A549 (cell line): ENCODE measurements at regions not wholly inside any gene's neighbourhood (a gene's known extent, or its start where the extent isn't known, plus 50 kb on each side); places are given as distances from the start of the nearest gene placed in this dataset.

Experiments used
- ATAC-seq, 2 experiments: fragments of 200-7000 bp in 1 of 2; fragments of >200 bp in 1 of 2; cut with Nextera tagmentation in 1 of 2; cut with Tn5 transposase in 1 of 2; 3 replicates each; pipeline versions ENCODE4 v1.8.0 to v1.9.1; 2018 to 2020; ENCODE audit warnings: mild to moderate bottlenecking in 1 of 2, moderate library complexity in 1 of 2
- CTCF ChIA-PET: fragments of 300-600 bp; sonication (Branson Sonifier 250); formaldehyde crosslinking; extraction: SDS; loops from one replicate; lab custom pipeline; 2021; ENCODE audit warnings: antibody characterized with exemption, inconsistent platforms; lab: Yijun Ruan, JAX
- POLR2A ChIA-PET: fragments of 350-600 bp; formaldehyde crosslinking; extraction: SDS; loops from one replicate; lab custom pipeline; 2021; ENCODE audit warnings: antibody characterized with exemption, inconsistent platforms; lab: Yijun Ruan, JAX
- DNase-seq, 2 experiments: peaks; one replicate each; pipeline versions ENCODE4 v3.0.0 to v3.0.0-alpha.2; 2011 to 2016; ENCODE audit warnings: low read depth in 1 of 2, low spot score in 1 of 2
- FAIRE-seq: peaks from 2 replicates; lab custom pipeline; 2011; peaks lifted over from hg19 to GRCh38; lab: Jason Lieb, UNC
- H3K27ac ChIP-seq, 2 experiments: fragments of >200 bp; sonication (Bioruptor Twin); formaldehyde crosslinking; 3 replicates each; pipeline ENCODE4 v1.5.1; 2016 to 2017
- H3K4me1 ChIP-seq: fragments of >200 bp; sonication (Bioruptor Twin); formaldehyde crosslinking; 3 replicates; pipeline ENCODE4 v1.6.1; 2016
- H3K4me2 ChIP-seq: fragments of >200 bp; sonication (Bioruptor Twin); formaldehyde crosslinking; 3 replicates; pipeline ENCODE4 v1.6.1; 2016
- H3K4me3 ChIP-seq: fragments of >200 bp; sonication (Bioruptor Twin); formaldehyde crosslinking; 3 replicates; pipeline ENCODE4 v1.5.1; 2016
- H3K9me3 ChIP-seq: fragments of >200 bp; sonication (Bioruptor Twin); formaldehyde crosslinking; 3 replicates; pipeline ENCODE4 v1.6.1; 2016
- BHLHE40 ChIP-seq: IDR thresholded peaks from 2 replicates; pipeline ENCODE4 v1.6.1; 2012; ENCODE audit warnings: low read depth, low read length, inconsistent platforms
- EHF ChIP-seq: fragments of 250-450 bp; sonication (Bioruptor Pico); IDR thresholded peaks from 2 replicates; pipeline ENCODE4 v1.5.0; 2020; ENCODE audit warnings: mild to moderate bottlenecking
- EHMT2 ChIP-seq: fragments of 200-600 bp; sonication (generic); IDR thresholded peaks from 2 replicates; pipeline ENCODE4 v1.6.1; 2016; ENCODE audit warnings: antibody characterized with exemption, low read depth, mild to moderate bottlenecking, moderate library complexity
- FOSL2 ChIP-seq, 2 experiments: fragments of 450-650 bp in 1 of 2; fragments of >200 bp in 1 of 2; sonication (Bioruptor Twin) in 1 of 2; formaldehyde crosslinking; IDR thresholded peaks; 2 replicates each; pipeline versions ENCODE4 v1.5.0 to v1.6.1; 2016 to 2020; ENCODE audit warnings: mild to moderate bottlenecking in 1 of 2, moderate library complexity in 1 of 2
- GATA3 ChIP-seq: IDR thresholded peaks from 2 replicates; pipeline ENCODE4 v1.6.1; 2012; ENCODE audit warnings: borderline replicate concordance
- MYC ChIP-seq: IDR thresholded peaks from 2 replicates; pipeline ENCODE4 v1.6.1; 2012; ENCODE audit warnings: mild to moderate bottlenecking, inconsistent platforms, low read length, improper control_type of control experiment, borderline replicate concordance
- PHF8 ChIP-seq: fragments of 200-600 bp; sonication (generic); IDR thresholded peaks from 2 replicates; pipeline ENCODE4 v1.6.1; 2016; ENCODE audit warnings: low read depth, mild to moderate bottlenecking, antibody characterized with exemption, moderate library complexity, borderline replicate concordance
- POLR2AphosphoS2 ChIP-seq: conservative IDR thresholded peaks from 2 replicates; pipeline ENCODE4 v1.6.1; 2012; ENCODE audit warnings: low read length, improper control_type of control experiment, inconsistent platforms
- USF2 ChIP-seq: fragments of 450-650 bp; IDR thresholded peaks from 2 replicates; pipeline ENCODE4 v1.6.1; 2014; ENCODE audit warnings: antibody characterized with exemption
- WGBS: methylation state at CpG from one replicate; pipeline ENCODE4 v1.1.6; 2017; ENCODE audit errors: missing lambda C conversion rate; 5-methylcytosine and 5-hydroxymethylcytosine counted together
- TF ChIP-seq, protein P1 (sequence below): fragments of 200-600 bp; sonication (generic); IDR thresholded peaks from 2 replicates; pipeline ENCODE4 v1.6.1; 2016; ENCODE audit warnings: antibody characterized with exemption, mild to moderate bottlenecking, moderate library complexity

DNA sequence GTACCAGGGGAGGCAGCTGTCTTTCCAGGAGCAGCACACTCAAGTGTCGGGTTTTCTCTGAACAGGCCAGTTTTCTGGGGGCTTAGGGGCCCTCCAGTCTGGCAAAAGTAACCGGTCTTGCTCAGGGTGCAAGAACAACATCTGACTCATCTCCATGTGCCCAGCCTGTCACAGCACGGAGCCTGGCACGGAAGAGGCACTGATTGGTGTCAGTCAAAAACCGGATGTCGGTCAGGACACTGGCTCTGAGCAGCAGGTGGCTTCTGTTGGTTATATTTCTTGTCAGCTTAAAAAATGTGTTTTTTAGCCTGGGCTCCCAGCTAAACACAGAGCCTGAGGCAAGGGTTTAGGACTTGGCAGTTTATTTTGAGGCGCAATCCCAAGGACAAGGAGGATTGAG is 139.9 kb downstream of the FBLN2 start:
- H3K9me3 ChIP-seq, result no peaks in the 10 kb centered on the region
- no peak overlapping the region for H3K27ac ChIP-seq
- WGBS, result 23% methylated on average over 7 of the region's 7 CpGs
- H3K4me2 ChIP-seq, result no peak overlapping the region
- no peak for ATAC-seq
- no peak for DNase-seq
- H3K4me1 ChIP-seq, result no peaks in the 10 kb centered on the region
- TF ChIP-seq USF2, result no peak
- ChIA-PET CTCF (no interaction called here), POLR2A (no interaction called here)
- no peak for FAIRE-seq
- H3K4me3 ChIP-seq, result no peak overlapping the region

DNA sequence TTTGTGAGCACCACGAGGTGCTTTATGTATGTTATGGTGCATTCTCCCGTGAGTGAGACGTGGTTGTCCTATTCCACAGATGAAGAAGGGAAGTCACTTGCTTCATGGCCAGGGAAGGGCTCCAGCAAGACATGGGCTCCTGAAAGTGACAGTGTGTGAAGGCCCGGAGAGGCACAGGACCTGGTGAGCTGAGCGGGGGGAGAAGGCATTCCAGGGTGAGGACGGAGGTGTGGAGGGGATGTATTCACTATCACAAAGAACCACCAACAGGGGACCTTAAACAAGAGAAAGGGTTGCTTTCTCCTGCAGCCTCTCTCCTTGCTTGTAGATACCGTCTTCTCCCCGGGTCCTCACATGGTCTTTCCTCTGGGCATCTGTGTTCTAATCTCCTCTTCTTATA is 139.1 kb downstream of the FBLN2 start:
- FAIRE-seq (no peak), DNase-seq (no peak)
- H3K27ac ChIP-seq, result no peak overlapping the region
- H3K4me3 ChIP-seq, result no peak overlapping the region
- H3K9me3 ChIP-seq, result no peaks in the 10 kb centered on the region
- TF ChIP-seq BHLHE40, result no peak
- TF ChIP-seq FOSL2 (IDR thresholded peaks at IDR 0.05), result no peak
- TF ChIP-seq FOSL2 (CRISPR knock-in tag; IDR thresholded peaks at IDR 0.05), result no peak
- TF ChIP-seq, protein P1, sequence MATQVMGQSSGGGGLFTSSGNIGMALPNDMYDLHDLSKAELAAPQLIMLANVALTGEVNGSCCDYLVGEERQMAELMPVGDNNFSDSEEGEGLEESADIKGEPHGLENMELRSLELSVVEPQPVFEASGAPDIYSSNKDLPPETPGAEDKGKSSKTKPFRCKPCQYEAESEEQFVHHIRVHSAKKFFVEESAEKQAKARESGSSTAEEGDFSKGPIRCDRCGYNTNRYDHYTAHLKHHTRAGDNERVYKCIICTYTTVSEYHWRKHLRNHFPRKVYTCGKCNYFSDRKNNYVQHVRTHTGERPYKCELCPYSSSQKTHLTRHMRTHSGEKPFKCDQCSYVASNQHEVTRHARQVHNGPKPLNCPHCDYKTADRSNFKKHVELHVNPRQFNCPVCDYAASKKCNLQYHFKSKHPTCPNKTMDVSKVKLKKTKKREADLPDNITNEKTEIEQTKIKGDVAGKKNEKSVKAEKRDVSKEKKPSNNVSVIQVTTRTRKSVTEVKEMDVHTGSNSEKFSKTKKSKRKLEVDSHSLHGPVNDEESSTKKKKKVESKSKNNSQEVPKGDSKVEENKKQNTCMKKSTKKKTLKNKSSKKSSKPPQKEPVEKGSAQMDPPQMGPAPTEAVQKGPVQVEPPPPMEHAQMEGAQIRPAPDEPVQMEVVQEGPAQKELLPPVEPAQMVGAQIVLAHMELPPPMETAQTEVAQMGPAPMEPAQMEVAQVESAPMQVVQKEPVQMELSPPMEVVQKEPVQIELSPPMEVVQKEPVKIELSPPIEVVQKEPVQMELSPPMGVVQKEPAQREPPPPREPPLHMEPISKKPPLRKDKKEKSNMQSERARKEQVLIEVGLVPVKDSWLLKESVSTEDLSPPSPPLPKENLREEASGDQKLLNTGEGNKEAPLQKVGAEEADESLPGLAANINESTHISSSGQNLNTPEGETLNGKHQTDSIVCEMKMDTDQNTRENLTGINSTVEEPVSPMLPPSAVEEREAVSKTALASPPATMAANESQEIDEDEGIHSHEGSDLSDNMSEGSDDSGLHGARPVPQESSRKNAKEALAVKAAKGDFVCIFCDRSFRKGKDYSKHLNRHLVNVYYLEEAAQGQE, result no peak
- no peak for TF ChIP-seq GATA3
- no peak for TF ChIP-seq EHMT2
- no peak for TF ChIP-seq EHF
- no peak for TF ChIP-seq MYC
- no peak for TF ChIP-seq PHF8
- no peak for TF ChIP-seq POLR2AphosphoS2
- TF ChIP-seq, all 56 proteins: peak for 0
- WGBS, result 37% methylated on average over 7 of the region's 8 CpGs
- ChIA-PET CTCF (interaction anchor here (1.5 kb wide), 1 partner anchor 15 kb away, joined by 3 read pairs; no protein-coding TSS in a partner anchor), POLR2A (no interaction called here)
- Histone ChIP-seq H3K4me2 (no peak overlapping the region), H3K4me1 (no peaks in the 10 kb centered on the region)
- ATAC-seq, result no peak
